Transverse colon (tissue), 4 donors: ENCODE measurements at regions not wholly inside any gene's neighbourhood (a gene's known extent, or its start where the extent isn't known, plus 50 kb on each side); places are given as distances from the start of the nearest gene placed in this dataset.

Source experiments
- DNase-seq: peaks from one replicate; pipeline ENCODE4 v3.0.0-alpha.2; 2019
- H3K27ac ChIP-seq, 4 donors: fragments of 200-600 bp; sonication (generic); 2 replicates each; pipeline ENCODE4 v1.5.1; 2016 to 2018; ENCODE audit warnings: inconsistent platforms in 4 of 4
- H3K27me3 ChIP-seq: fragments of 200-600 bp; sonication (generic); 2 replicates; pipeline ENCODE4 v1.5.1; 2017; ENCODE audit warnings: inconsistent platforms
- H3K36me3 ChIP-seq, 4 donors: fragments of 200-600 bp; sonication (generic); 2 replicates each; pipeline ENCODE4 v1.5.1; 2017 to 2019; ENCODE audit warnings: inconsistent platforms in 4 of 4
- H3K4me1 ChIP-seq, 4 donors: fragments of 200-600 bp; sonication (generic); 2 replicates each; pipeline ENCODE4 v1.5.1; 2017 to 2020; ENCODE audit warnings: inconsistent platforms in 4 of 4
- H3K4me3 ChIP-seq, 4 donors: fragments of 200-600 bp; sonication (generic); 1 replicate in 1 of 4; 2 replicates in 3 of 4; pipeline versions ENCODE4 v1.5.1 to v1.6.1; 2017 to 2019; ENCODE audit warnings: inconsistent platforms in 4 of 4
- H3K9me3 ChIP-seq, 2 donors: fragments of 200-600 bp; sonication (generic); 2 replicates each; pipeline ENCODE4 v1.5.1; 2017 to 2019; ENCODE audit warnings: inconsistent platforms in 2 of 2
- EP300 ChIP-seq: sonication (generic); formaldehyde crosslinking; IDR thresholded peaks from one replicate; pipeline ENCODE4 v1.6.1; 2017; ENCODE audit warnings: antibody characterized with exemption, low read depth
- POLR2A ChIP-seq: fragments of 450-650 bp; IDR thresholded peaks from one replicate; pipeline ENCODE4 v1.6.1; 2016; ENCODE audit warnings: antibody characterized with exemption, mild to moderate bottlenecking, moderate library complexity
- POLR2AphosphoS5 ChIP-seq, 3 donors: sonication (generic); formaldehyde crosslinking; IDR thresholded peaks; one replicate each; pipeline ENCODE4 v1.6.1; 2016; ENCODE audit warnings: antibody characterized with exemption in 3 of 3
- WGBS, 2 donors: methylation state at CpG; one replicate each; pipeline ENCODE4 v1.1.5; 2018; ENCODE audit warnings: low coverage in 1 of 2; 5-methylcytosine and 5-hydroxymethylcytosine counted together
- in situ Hi-C, 4 donors: fragments of 200-750 bp; cut with MboI; loops; one replicate each; pipeline versions ENCODE4 v1.15.0 to v1.15.1; 2017; ENCODE audit warnings: low sequenced_read_pairs in 3 of 4, low pct_ligation_motif_present in 1 of 4, low pct_unique_long_range_greater_than_20kb in 1 of 4
- intact Hi-C: fragments of 100-400 bp; cut with DNase I; formaldehyde crosslinking; loops from one replicate; pipeline ENCODE4 v1.15.1; 2023; ENCODE audit warnings: low total_unique reads
- small RNA-seq, 4 donors: library from RNA; depleted of rRNA; stranded (forward); fragments of <200 nt; gene quantifications; one replicate each; pipeline ENCODE3, GENCODE V24; 2016

DNA sequence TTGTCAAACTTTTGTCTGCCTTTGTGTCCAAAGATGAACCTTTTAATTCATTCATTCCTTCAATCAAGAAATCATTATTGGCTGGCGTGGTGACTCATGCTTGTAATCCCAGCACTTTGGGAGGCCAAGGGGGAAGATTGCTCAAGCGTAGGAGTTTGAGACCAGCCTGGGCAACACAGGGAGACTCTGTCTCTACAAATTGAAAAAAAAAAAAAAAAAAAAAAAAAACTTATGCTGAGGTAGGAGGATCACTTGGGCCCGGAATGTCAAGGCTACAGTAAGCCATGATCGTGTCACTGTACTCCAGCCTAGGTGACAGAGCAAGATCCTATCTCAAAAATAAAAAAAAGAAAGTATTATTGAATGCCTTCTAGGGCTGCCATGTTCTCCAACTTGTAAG, 51.3 kb upstream of the CXADR start:
- no peak for DNase-seq

GRCh38 chr21:17462276-17462981, 50.4 kb upstream of the CXADR start:
- peak; percentile 83 for DNase-seq
- intact Hi-C loops (no loop called here), in situ Hi-C loops (no loop called here)
- H3K27ac ChIP-seq: peak overlapping the region; percentile 44 to 73 (median 59)
- WGBS, 2 donors: 51 to 63% methylated on average over 9 to 16 of the region's 16 CpGs
- no peaks in the 10 kb centered on the region for H3K9me3 ChIP-seq
- H3K4me3 ChIP-seq: no peak overlapping the region
- TF ChIP-seq EP300: peak; percentile 56
- peak in 2 of 3 donors; percentile 55 to 64 for TF ChIP-seq POLR2AphosphoS5 (IDR thresholded peaks at IDR 0.05)
- TF ChIP-seq POLR2A: no peak
- H3K27me3 ChIP-seq: no peaks in the 10 kb centered on the region
- peaks cover 0 to 40% (median 9%) of the 10 kb centered on the region in 4 donors for H3K4me1 ChIP-seq
- no peaks in the 10 kb centered on the region for H3K36me3 ChIP-seq

More for the DNA sequence above, 51.3 kb upstream of the CXADR start:
- in situ Hi-C loops: no loop called here
- intact Hi-C loops: no loop called here
- Histone ChIP-seq H3K27ac (peak overlapping the region; percentile 16 to 73 (median 50)), H3K4me3 (no peak overlapping the region), H3K9me3 (no peaks in the 10 kb centered on the region), H3K36me3 (no peaks in the 10 kb centered on the region), H3K27me3 (no peaks in the 10 kb centered on the region), H3K4me1 (peaks cover 0 to 31% (median 6%) of the 10 kb centered on the region in 4 donors)
- WGBS, 2 donors: 64 to 69% methylated on average over 4 of the region's 4 CpGs
- TF ChIP-seq EP300: no peak

Small RNA genes lying in the stretch of these regions (small RNA-seq; reads per million reads assigned to genes)
- gene MIR125B2: 31.4 to 176 (median 108) reads per million in 4 donors
- gene MIR99A: 32.7 to 250 (median 112) reads per million in 4 donors
- gene MIRLET7C: 647 to 3,047 (median 1,658) reads per million in 4 donors
- gene RNU1-98P: 0 reads per million in 4 donors
- gene RNU6-113P: 0 reads per million in 4 donors
- 0 reads per million in 4 donors for gene RNU6-426P
- 0 reads per million in 4 donors for gene SNORD74B
